ENCODE measurements at regions not wholly inside any gene's neighbourhood (a gene's known extent, or its start where the extent isn't known, plus 50 kb on each side); places are given as distances from the start of the nearest gene placed in this dataset.

DNA sequence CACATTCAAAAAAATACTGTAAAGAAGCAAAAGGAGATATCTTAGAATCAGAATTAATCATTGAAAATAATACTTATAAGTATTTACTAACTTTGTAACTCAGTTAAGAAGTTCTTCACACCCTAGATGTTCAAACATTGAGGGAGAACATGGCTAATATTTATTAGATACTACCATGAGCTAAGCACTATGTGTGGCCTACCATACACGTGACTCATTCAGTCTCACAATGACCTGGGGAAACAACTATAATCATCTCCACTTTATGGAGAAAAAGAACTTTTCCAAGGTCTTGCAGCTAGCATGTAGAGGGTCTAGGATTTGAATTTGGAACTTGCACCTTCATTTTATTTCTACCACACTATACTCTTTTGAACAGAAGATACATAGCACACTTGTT is 361.9 kb upstream of the CFAP20DC start:
- no peak for DNase-seq (ENCODE audit: low spot score)

DNA sequence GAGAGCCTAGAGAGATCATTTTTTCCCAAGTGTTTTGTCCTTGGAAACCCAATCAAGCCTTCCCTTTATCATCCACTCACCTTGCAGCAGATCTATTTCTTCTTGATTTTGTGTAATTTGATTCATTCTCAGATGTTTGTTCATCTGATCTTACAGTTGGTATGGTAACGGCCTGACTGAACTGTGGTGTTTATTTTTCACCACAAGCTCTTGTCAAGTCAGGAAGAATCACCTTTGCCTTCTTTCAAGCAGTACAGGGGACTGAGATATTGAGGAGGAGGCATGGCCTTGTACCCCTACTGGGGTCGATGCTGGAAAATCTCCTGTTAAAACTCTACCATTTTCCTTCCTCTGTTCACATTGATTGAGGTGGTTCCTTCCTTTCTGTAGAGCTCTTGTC is 361.4 kb upstream of the CFAP20DC start:
- no peak for DNase-seq (ENCODE audit: low spot score)

GRCh38 chr3:59408047-59408624 is 358.3 kb upstream of the CFAP20DC start:
- no peak for DNase-seq (ENCODE audit: low spot score)

- no peak for DNase-seq (ENCODE audit: low spot score)
Observed at GRCh38 chr3:59407425-59407824, 357.6 kb upstream of the CFAP20DC start.

DNA sequence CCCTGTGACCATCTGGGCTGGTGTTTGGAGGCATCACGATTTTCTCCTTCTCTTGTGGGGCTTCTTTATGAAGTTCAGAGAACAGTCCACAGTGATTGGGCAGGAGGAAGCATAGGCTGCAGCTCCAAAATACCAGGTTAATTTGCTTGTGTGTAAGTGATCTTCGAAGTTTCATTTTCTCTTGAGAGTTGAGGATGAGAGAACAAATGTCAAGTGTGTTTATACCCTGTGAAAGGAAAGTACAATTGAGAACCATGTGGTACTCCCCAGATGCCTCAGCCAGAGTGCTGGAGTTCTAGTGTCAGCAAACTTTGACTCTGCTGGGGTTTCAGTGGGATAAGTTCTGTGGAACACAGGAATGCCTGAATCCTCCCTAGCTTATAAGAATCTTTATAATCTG is 357.1 kb upstream of the CFAP20DC start:
- DNase-seq (ENCODE audit: low spot score): no peak

GRCh38 chr3:59404851-59405250 is 355.0 kb upstream of the CFAP20DC start:
- no peak for DNase-seq (ENCODE audit: low spot score)

- DNase-seq (ENCODE audit: low spot score): no peak
Observed at GRCh38 chr3:59404064-59404463, 354.2 kb upstream of the CFAP20DC start.

DNA sequence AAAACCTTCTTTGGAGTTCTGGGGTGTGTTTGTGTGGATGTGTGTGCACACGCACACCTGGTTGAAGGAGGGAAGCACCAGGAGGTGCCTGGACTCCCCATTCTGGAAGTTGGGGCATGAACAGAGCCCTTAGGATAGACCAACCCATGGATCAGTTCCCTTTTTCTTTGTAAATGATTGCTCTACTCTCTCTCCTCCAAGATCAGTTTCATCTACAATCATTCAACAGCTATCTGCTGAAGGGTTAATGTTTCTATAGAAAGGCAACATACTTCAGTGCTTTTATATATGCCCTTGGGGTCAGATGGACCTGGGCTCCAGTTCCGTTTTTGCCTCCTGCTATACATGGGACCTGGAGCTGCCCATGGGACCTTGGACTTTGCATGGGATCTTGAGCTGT is 352.1 kb upstream of the CFAP20DC start:
- no peak for DNase-seq (ENCODE audit: low spot score)

- no peak for DNase-seq (ENCODE audit: low spot score)
Observed at GRCh38 chr3:59392116-59392515, 342.3 kb upstream of the CFAP20DC start.

DNA sequence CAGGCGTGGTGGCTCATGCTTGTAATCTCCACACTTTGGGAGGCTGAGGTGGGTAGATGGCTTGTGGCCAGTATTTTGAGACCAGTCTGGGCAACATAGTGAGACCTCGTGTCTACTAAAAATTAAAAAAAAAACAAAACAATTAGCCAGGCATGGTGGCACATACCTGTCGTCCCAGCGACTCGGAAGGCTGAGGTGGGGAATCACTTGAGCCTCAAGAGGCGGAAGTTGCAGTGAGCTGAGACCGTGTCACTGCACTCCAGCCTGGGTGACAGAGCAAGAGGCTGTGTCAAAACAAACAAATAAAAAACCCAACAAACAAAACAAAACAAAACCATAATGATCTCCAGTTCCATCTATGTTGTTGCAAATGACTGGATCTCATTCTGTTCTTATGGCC is 341.3 kb upstream of the CFAP20DC start:
- DNase-seq (ENCODE audit: low spot score): no peak

DNA sequence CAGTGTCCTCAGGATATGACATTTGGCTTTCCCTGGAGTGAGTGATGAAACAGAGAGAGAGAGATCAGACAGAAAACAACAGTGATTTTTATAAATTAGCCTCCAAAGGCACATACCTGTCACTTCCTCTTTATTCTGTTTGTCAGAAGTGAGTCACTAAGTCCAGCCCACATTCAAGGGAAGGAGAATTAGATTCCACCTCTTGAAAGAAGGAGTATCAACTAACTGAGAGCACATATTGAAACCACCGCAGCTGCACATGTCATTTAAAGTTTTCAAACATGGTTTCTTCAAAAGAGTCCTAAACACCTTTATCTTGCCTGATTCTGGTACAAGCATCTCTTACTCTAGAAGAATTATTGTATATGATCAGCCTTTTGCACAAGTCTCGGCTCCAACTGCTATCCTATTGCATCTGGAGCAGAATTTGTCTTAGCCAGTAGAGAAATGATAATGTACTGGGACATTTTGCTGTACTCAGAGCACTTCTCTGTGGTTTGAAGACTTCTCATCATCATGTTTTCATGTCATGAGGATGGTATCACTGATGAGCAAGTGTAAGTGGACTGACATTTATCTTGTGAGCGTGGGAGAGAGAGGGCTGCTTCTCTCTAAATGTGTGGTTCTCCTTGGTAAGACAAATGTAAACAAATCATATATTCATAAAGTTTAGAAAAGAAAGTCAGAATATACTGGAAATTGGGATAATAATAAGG is 338.9 kb upstream of the CFAP20DC start:
- no peak for DNase-seq (ENCODE audit: low spot score)

DNA sequence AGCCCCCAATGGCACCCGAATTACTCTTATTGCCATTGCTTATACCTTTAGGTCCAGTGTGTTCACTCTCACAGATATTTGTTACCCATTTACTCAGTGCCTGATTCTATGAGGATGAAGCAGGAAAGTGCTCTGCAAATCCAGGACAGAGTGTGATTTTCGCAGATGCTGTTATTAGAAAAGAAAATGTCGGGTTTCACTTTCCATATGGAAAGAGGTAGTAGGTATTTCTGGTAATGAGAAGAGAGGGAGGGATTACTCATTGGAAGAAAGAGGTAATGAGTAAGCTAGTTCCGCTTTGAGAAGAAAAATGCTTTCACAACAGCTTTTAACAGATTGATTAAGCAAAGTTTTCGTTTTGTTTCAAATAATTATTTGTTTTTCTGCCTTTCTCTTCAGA is 336.3 kb upstream of the CFAP20DC start:
- DNase-seq (ENCODE audit: low spot score): no peak

DNA sequence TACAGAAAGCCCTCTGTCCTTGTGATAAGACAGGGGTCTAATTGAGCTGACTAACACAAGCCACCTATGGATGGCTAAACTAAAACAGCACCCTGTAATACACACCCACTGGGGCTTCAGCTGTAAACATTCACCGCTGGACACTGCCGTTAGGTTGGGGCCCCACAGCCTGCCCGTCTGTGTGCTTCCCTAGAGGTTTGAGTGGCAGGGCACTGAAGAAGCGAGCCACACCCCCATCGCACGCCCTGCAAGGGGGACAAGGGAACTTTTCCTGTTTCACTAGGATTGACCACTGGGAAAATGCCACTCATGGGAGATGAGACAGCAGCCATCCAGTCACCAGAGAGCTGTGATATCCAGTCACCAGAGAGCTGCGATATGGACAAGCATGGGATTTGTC is 335.7 kb upstream of the CFAP20DC start:
- no peak for DNase-seq (ENCODE audit: low spot score)

GRCh38 chr3:59381282-59381681 is 331.5 kb upstream of the CFAP20DC start:
- DNase-seq (ENCODE audit: low spot score): no peak

GRCh38 chr3:59380146-59380545 is 330.3 kb upstream of the CFAP20DC start:
- no peak for DNase-seq (ENCODE audit: low spot score)

- DNase-seq (ENCODE audit: low spot score): no peak
Observed at GRCh38 chr3:59374818-59375211, 325.0 kb upstream of the CFAP20DC start.

- no peak for DNase-seq (ENCODE audit: low spot score)
Observed at GRCh38 chr3:59374091-59374817, 324.4 kb upstream of the CFAP20DC start.

GRCh38 chr3:59372346-59372745 is 322.5 kb upstream of the CFAP20DC start:
- no peak for DNase-seq (ENCODE audit: low spot score)

- DNase-seq (ENCODE audit: low spot score): no peak
Observed at GRCh38 chr3:59368900-59369675, 319.3 kb upstream of the CFAP20DC start.

DNA sequence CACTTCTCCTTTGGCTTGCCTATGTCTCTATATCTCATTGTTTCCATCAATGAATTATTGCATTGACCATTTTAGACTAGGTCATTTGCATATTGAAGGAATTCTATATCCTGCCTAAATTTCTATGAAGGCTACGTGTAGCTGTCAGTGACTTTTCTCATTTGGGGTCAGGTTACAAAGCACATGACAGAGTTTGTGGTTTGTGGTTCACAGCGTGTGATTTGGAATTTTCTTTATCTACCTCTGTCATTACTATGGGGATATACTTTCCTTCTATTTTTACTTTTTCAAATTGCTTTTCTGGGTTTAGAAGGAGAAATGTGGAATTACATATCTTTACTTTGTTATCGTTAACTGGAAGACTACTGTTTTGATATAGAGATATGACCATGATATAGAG is 317.3 kb upstream of the CFAP20DC start:
- no peak for DNase-seq (ENCODE audit: low spot score)

DNA sequence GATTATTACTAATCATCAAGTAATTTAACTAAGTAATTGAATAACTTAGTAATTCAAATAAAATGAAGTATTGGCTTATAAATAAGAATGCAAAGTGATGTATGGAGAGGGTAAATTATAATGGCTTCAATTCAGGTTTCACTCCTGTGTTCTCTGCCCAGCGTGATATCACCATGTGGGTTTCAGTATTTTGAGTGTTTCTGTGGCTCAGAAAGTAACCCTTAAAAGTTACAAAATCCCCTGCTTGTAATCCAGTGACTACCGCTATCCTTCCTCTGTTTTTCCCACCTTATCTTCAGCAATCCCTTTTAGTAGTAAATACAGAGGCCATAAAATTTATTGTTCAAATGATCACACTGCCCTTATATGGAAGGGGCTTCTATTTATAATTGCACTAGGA is 316.4 kb upstream of the CFAP20DC start:
- DNase-seq (ENCODE audit: low spot score): no peak

- DNase-seq (ENCODE audit: low spot score): no peak
Observed at GRCh38 chr3:59364496-59364895, 314.7 kb upstream of the CFAP20DC start.
